ENCODE measurements at regions not wholly inside any gene's neighbourhood (a gene's known extent, or its start where the extent isn't known, plus 50 kb on each side); places are given as distances from the start of the nearest gene placed in this dataset.
"Not testable (repeated sequence)": the region's sequence is repeated elsewhere in the genome, so short reads cannot be mapped to it uniquely, and the experiment has no call there.

GRCh38 chr1:10917513-10918454, 94.7 kb upstream of the TARDBP start:
- Histone ChIP-seq H3K4me3 (ENCODE audit: low read length in 2 of 2) (peak overlapping the region; percentile 2 to 12), H3K36me3 (ENCODE audit: insufficient read depth, low read length) (no peaks in the 10 kb centered on the region), H3K9me3 (ENCODE audit: control insufficient read depth in 1 of 2, low read length in 2 of 2) (no peaks in the 10 kb centered on the region), H3K27me3 (ENCODE audit: insufficient read depth, low read length) (no peaks in the 10 kb centered on the region), H3K4me1 (ENCODE audit: insufficient read depth, low read length) (peaks cover 30% of the 10 kb centered on the region), H3K27ac (ENCODE audit: low read depth, low read length) (no peak overlapping the region)
- Mint-ChIP-seq H3K4me3 (peak overlapping the region in 7 of 8 donors; percentile 69 to 90 (median 81)), H3K27ac (peak overlapping the region in 6 of 7 donors; percentile 14 to 92 (median 76)), H3K27me3 (peaks cover 1 to 10% of the 10 kb centered on the region in 2 donors), H3K9me3 (peaks cover 0 to 2% (median 0%) of the 10 kb centered on the region in 8 donors), H3K36me3 (no peaks in the 10 kb centered on the region), H3K4me1 (peaks cover 13 to 33% (median 22%) of the 10 kb centered on the region in 4 donors)
- intact Hi-C loops (cut with micrococcal nuclease), result loop anchor here (10.0 kb wide), 1 partner anchor 223 kb away; no protein-coding TSS in a partner anchor
- ChIA-PET CTCF (ENCODE audit: partially characterized antibody) (interaction anchor here (0.9 to 1.5 kb wide), 3 partner anchors 8 to 410 kb away, joined by 3 to 6 read pairs (median 3); no protein-coding TSS in a partner anchor), POLR2A (ENCODE audit: partially characterized antibody) (interaction anchor here (0.7 to 1.8 kb wide), 3 partner anchors 13 to 406 kb away, joined by 3 to 5 read pairs (median 5); no protein-coding TSS in a partner anchor)
- peak in 4 of 5 donors; percentile 35 to 55 (median 48) for DNase-seq

GRCh38 chr1:10918531-10918930, 93.9 kb upstream of the TARDBP start:
- ChIA-PET POLR2A (ENCODE audit: partially characterized antibody) (interaction anchor here (0.7 to 1.8 kb wide), 3 partner anchors 14 to 407 kb away, joined by 3 to 5 read pairs (median 5); no protein-coding TSS in a partner anchor), CTCF (ENCODE audit: partially characterized antibody) (interaction anchor here (0.9 to 1.5 kb wide), 3 partner anchors 9 to 411 kb away, joined by 3 to 6 read pairs (median 3); no protein-coding TSS in a partner anchor)
- peaks cover 1 to 10% of the 10 kb centered on the region in 2 donors for H3K27me3 Mint-ChIP-seq

DNA sequence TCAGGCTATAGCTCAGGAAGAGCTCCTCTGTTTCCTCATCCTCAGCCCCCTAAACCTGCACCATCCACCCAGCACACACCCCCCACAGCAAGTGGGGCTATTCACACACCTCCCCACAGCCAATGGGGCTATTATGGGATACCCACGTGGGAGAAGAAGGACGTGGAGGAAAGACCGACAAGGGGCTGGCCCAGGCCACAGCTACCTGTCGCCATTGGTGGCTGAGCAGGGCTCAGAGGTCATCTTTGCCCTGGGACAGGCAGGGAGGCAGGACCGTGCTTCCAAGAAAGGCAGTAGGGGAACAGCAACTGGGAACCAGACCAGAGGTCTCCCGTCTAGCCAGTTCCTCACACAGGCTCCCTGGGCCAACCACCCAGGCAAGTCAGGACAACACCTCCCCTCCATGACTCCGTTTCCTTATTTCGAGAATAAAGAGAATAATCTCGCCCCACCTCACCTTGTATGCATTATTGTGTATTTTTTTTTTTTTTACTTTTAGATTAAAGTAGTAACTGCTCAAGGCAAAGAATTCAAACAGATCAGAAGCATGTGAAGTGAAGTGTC, 92.3 kb upstream of the TARDBP start:
- H3K36me3 Mint-ChIP-seq, result no peaks in the 10 kb centered on the region
- no peaks in the 10 kb centered on the region for H3K36me3 ChIP-seq (ENCODE audit: insufficient read depth, low read length)
- no peaks in the 10 kb centered on the region for H3K27me3 ChIP-seq (ENCODE audit: insufficient read depth, low read length)
- H3K27ac Mint-ChIP-seq, result no peak overlapping the region
- H3K9me3 ChIP-seq (ENCODE audit: control insufficient read depth in 1 of 2, low read length in 2 of 2), result no peaks in the 10 kb centered on the region
- peaks cover 13 to 33% (median 22%) of the 10 kb centered on the region in 4 donors for H3K4me1 Mint-ChIP-seq
- H3K4me1 ChIP-seq (ENCODE audit: insufficient read depth, low read length), result peaks cover 30% of the 10 kb centered on the region
- no peak for DNase-seq
- ChIA-PET CTCF (ENCODE audit: partially characterized antibody) (interaction anchor here (2.0 kb wide), 1 partner anchor 10 kb away, joined by 6 read pairs; no protein-coding TSS in a partner anchor), POLR2A (ENCODE audit: partially characterized antibody) (no interaction called here)
- H3K27me3 Mint-ChIP-seq, result peaks cover 1 to 9% of the 10 kb centered on the region in 2 donors
- H3K4me3 Mint-ChIP-seq, result no peak overlapping the region
- no peak overlapping the region for H3K27ac ChIP-seq (ENCODE audit: low read depth, low read length)
- H3K9me3 Mint-ChIP-seq, result peaks cover 0 to 2% (median 0%) of the 10 kb centered on the region in 8 donors
- H3K4me3 ChIP-seq (ENCODE audit: low read length in 2 of 2), result no peak overlapping the region
- intact Hi-C loops (cut with micrococcal nuclease), result no loop called here

More at GRCh38 chr1:10918531-10918930, 93.9 kb upstream of the TARDBP start:
- no peaks in the 10 kb centered on the region for H3K36me3 Mint-ChIP-seq
- H3K9me3 ChIP-seq (ENCODE audit: control insufficient read depth in 1 of 2, low read length in 2 of 2), result no peaks in the 10 kb centered on the region
- no peaks in the 10 kb centered on the region for H3K36me3 ChIP-seq (ENCODE audit: insufficient read depth, low read length)
- H3K27me3 ChIP-seq (ENCODE audit: insufficient read depth, low read length), result no peaks in the 10 kb centered on the region
- H3K4me3 Mint-ChIP-seq, result peak overlapping the region in 3 of 8 donors; percentile 18 to 87 (median 81)
- no peak overlapping the region for H3K27ac ChIP-seq (ENCODE audit: low read depth, low read length)
- intact Hi-C loops (cut with micrococcal nuclease), result loop anchor here (10.0 kb wide), 1 partner anchor 224 kb away; no protein-coding TSS in a partner anchor
- peaks cover 0 to 2% (median 0%) of the 10 kb centered on the region in 8 donors for H3K9me3 Mint-ChIP-seq
- peak overlapping the region in 2 of 7 donors; percentile 57 to 63 for H3K27ac Mint-ChIP-seq
- DNase-seq, result no peak
- H3K4me3 ChIP-seq (ENCODE audit: low read length in 2 of 2), result no peak overlapping the region
- H3K4me1 ChIP-seq (ENCODE audit: insufficient read depth, low read length), result peaks cover 30% of the 10 kb centered on the region
- peaks cover 13 to 33% (median 22%) of the 10 kb centered on the region in 4 donors for H3K4me1 Mint-ChIP-seq

GRCh38 chr1:10922315-10923060, 90.0 kb upstream of the TARDBP start:
- CTCF ChIA-PET (ENCODE audit: partially characterized antibody); DNase-seq; H3K9me3 Mint-ChIP-seq; H3K27ac Mint-ChIP-seq; H3K27me3 ChIP-seq (ENCODE audit: insufficient read depth, low read length); H3K36me3 Mint-ChIP-seq; H3K9me3 ChIP-seq (ENCODE audit: control insufficient read depth in 1 of 2, low read length in 2 of 2); H3K36me3 ChIP-seq (ENCODE audit: insufficient read depth, low read length); H3K4me3 Mint-ChIP-seq; H3K27ac ChIP-seq (ENCODE audit: low read depth, low read length); intact Hi-C loops (cut with micrococcal nuclease); POLR2A ChIA-PET (ENCODE audit: partially characterized antibody); H3K4me3 ChIP-seq (ENCODE audit: low read length in 2 of 2): not testable (repeated sequence)
- H3K4me1 ChIP-seq (ENCODE audit: insufficient read depth, low read length), result peaks cover 11% of the 10 kb centered on the region
- H3K4me1 Mint-ChIP-seq, result peaks cover 9 to 12% (median 11%) of the 10 kb centered on the region in 4 donors
- H3K27me3 Mint-ChIP-seq, result peaks cover 3 to 12% of the 10 kb centered on the region in 2 donors

GRCh38 chr1:10924030-10924429, 88.4 kb upstream of the TARDBP start:
- no peaks in the 10 kb centered on the region for H3K4me1 Mint-ChIP-seq
- POLR2A ChIA-PET (ENCODE audit: partially characterized antibody), result no interaction called here
- no peaks in the 10 kb centered on the region for H3K36me3 Mint-ChIP-seq
- peaks cover 0 to 7% (median 0%) of the 10 kb centered on the region in 8 donors for H3K9me3 Mint-ChIP-seq
- no peaks in the 10 kb centered on the region for H3K36me3 ChIP-seq (ENCODE audit: insufficient read depth, low read length)
- no peak overlapping the region for H3K4me3 ChIP-seq (ENCODE audit: low read length in 2 of 2)
- H3K4me3 Mint-ChIP-seq, result no peak overlapping the region
- no peaks in the 10 kb centered on the region for H3K27me3 ChIP-seq (ENCODE audit: insufficient read depth, low read length)
- peaks cover 3 to 11% of the 10 kb centered on the region in 2 donors for H3K27me3 Mint-ChIP-seq
- DNase-seq, result no peak
- CTCF ChIA-PET (ENCODE audit: partially characterized antibody), result no interaction called here
- no peak overlapping the region for H3K27ac ChIP-seq (ENCODE audit: low read depth, low read length)
- intact Hi-C loops (cut with micrococcal nuclease), result no loop called here
- H3K9me3 ChIP-seq (ENCODE audit: control insufficient read depth in 1 of 2, low read length in 2 of 2), result no peaks in the 10 kb centered on the region
- H3K27ac Mint-ChIP-seq, result no peak overlapping the region
- no peaks in the 10 kb centered on the region for H3K4me1 ChIP-seq (ENCODE audit: insufficient read depth, low read length)

DNA sequence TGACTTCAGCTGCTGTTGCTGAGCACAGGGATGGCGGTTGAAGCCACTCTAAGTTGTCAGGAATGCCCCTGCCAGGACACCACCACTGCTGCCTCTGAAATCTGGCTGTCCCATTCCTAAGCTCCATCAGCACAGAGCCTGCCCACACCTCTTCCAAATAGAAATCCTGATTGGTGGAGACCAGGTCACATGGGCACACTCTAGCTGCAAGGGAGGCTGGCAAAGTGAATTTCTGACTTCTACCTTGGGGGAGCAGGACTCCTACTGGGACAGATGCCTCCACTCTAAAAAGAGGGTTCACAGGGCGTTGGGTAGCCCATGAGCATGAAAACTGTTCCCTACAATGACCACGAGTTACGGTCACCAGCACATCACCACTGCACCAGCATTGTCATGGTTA, 83.8 kb upstream of the TARDBP start:
- ChIA-PET POLR2A (ENCODE audit: partially characterized antibody) (no interaction called here), CTCF (ENCODE audit: partially characterized antibody) (interaction anchor here (0.9 kb wide), 1 partner anchor 11 kb away, joined by 3 read pairs; no protein-coding TSS in a partner anchor)
- Mint-ChIP-seq H3K4me3 (no peak overlapping the region), H3K9me3 (peaks cover 0 to 8% (median 0%) of the 10 kb centered on the region in 8 donors), H3K27me3 (peaks cover 2 to 5% of the 10 kb centered on the region in 2 donors), H3K36me3 (no peaks in the 10 kb centered on the region), H3K27ac (no peak overlapping the region), H3K4me1 (peaks cover 5 to 11% (median 8%) of the 10 kb centered on the region in 4 donors)
- Histone ChIP-seq H3K9me3 (ENCODE audit: control insufficient read depth in 1 of 2, low read length in 2 of 2) (no peaks in the 10 kb centered on the region), H3K4me3 (ENCODE audit: low read length in 2 of 2) (no peak overlapping the region), H3K27ac (ENCODE audit: low read depth, low read length) (no peak overlapping the region), H3K36me3 (ENCODE audit: insufficient read depth, low read length) (no peaks in the 10 kb centered on the region), H3K4me1 (ENCODE audit: insufficient read depth, low read length) (peaks cover 5% of the 10 kb centered on the region), H3K27me3 (ENCODE audit: insufficient read depth, low read length) (no peaks in the 10 kb centered on the region)
- intact Hi-C loops (cut with micrococcal nuclease), result no loop called here
- DNase-seq, result no peak

Data from CD4-positive, alpha-beta memory T cell (primary cell).